Liver (tissue), 3 donors: ENCODE measurements at regions not wholly inside any gene's neighbourhood (a gene's known extent, or its start where the extent isn't known, plus 50 kb on each side); places are given as distances from the start of the nearest gene placed in this dataset.

ENCODE experiments used
- EGR1 ChIP-seq, 2 donors: IDR thresholded peaks; 2 replicates each; pipeline ENCODE4 v1.6.1; 2016 to 2018; ENCODE audit warnings: antibody characterized with exemption in 2 of 2, low read depth in 2 of 2
- FOXA1 ChIP-seq: IDR thresholded peaks from 2 replicates; pipeline ENCODE4 v1.6.1; 2016; ENCODE audit warnings: antibody characterized with exemption
- GABPA ChIP-seq, 2 donors: IDR thresholded peaks in 1 of 2; conservative IDR thresholded peaks in 1 of 2; 2 replicates each; pipeline ENCODE4 v1.6.1; 2016; ENCODE audit warnings: antibody characterized with exemption in 2 of 2, mild to moderate bottlenecking in 1 of 2, moderate library complexity in 1 of 2
- RAD21 ChIP-seq, 2 donors: IDR thresholded peaks; 2 replicates each; pipeline ENCODE4 v1.6.1; 2016; ENCODE audit warnings: antibody characterized with exemption in 2 of 2, mild to moderate bottlenecking in 2 of 2
- REST ChIP-seq: IDR thresholded peaks from 2 replicates; pipeline ENCODE4 v1.6.1; 2016; ENCODE audit warnings: antibody characterized with exemption, mild to moderate bottlenecking
- SP1 ChIP-seq: IDR thresholded peaks from 2 replicates; pipeline ENCODE4 v1.6.1; 2018; ENCODE audit warnings: antibody characterized with exemption, mild to moderate bottlenecking
- TAF1 ChIP-seq: conservative IDR thresholded peaks from 2 replicates; pipeline ENCODE4 v1.6.1; 2016; ENCODE audit warnings: antibody characterized with exemption, mild to moderate bottlenecking
- YY1 ChIP-seq: IDR thresholded peaks from 2 replicates; pipeline ENCODE4 v1.6.1; 2016; ENCODE audit warnings: antibody characterized with exemption, mild to moderate bottlenecking
- ZBTB33 ChIP-seq: IDR thresholded peaks from 2 replicates; pipeline ENCODE4 v1.6.1; 2016; ENCODE audit warnings: antibody characterized with exemption
- TF ChIP-seq, protein P1 (sequence below): fragments of 150-350 bp; IDR thresholded peaks from 2 replicates; pipeline ENCODE4 v1.5.1; 2017; ENCODE audit warnings: improper control_type of control experiment, low read depth, low read length; ENCODE audit not compliant: missing input control
- TF ChIP-seq, protein P2 (sequence below): IDR thresholded peaks from 2 replicates; pipeline ENCODE4 v1.6.1; 2016; ENCODE audit warnings: antibody characterized with exemption
- donor health status: healthy.
- donor health status: healthy.

GRCh38 chr3:101081999-101082398, 88.8 kb upstream of the ABI3BP start:
- no peak for TF ChIP-seq YY1
- TF ChIP-seq, protein P1, sequence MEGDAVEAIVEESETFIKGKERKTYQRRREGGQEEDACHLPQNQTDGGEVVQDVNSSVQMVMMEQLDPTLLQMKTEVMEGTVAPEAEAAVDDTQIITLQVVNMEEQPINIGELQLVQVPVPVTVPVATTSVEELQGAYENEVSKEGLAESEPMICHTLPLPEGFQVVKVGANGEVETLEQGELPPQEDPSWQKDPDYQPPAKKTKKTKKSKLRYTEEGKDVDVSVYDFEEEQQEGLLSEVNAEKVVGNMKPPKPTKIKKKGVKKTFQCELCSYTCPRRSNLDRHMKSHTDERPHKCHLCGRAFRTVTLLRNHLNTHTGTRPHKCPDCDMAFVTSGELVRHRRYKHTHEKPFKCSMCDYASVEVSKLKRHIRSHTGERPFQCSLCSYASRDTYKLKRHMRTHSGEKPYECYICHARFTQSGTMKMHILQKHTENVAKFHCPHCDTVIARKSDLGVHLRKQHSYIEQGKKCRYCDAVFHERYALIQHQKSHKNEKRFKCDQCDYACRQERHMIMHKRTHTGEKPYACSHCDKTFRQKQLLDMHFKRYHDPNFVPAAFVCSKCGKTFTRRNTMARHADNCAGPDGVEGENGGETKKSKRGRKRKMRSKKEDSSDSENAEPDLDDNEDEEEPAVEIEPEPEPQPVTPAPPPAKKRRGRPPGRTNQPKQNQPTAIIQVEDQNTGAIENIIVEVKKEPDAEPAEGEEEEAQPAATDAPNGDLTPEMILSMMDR: no peak
- no peak for TF ChIP-seq FOXA1
- TF ChIP-seq REST: no peak
- no peak for TF ChIP-seq SP1
- TF ChIP-seq EGR1 (IDR thresholded peaks at IDR 0.05; ENCODE audit: low read depth in 2 of 2): no peak
- no peak for TF ChIP-seq ZBTB33
- TF ChIP-seq RAD21 (IDR thresholded peaks at IDR 0.05): no peak
- TF ChIP-seq TAF1: no peak
- TF ChIP-seq, protein P2, sequence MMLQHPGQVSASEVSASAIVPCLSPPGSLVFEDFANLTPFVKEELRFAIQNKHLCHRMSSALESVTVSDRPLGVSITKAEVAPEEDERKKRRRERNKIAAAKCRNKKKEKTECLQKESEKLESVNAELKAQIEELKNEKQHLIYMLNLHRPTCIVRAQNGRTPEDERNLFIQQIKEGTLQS: no peak
- TF ChIP-seq GABPA (IDR thresholded peaks at IDR 0.05 in 1 of 2, conservative IDR thresholded peaks at IDR 0.05 in 1 of 2): no peak
